GM12878 (cell line): ENCODE measurements at regions not wholly inside any gene's neighbourhood (a gene's known extent, or its start where the extent isn't known, plus 50 kb on each side); places are given as distances from the start of the nearest gene placed in this dataset.
"Not testable (repeated sequence)": the region's sequence is repeated elsewhere in the genome, so short reads cannot be mapped to it uniquely, and the experiment has no call there.

Experiments used
- FOS ChIP-seq: IDR thresholded peaks from 3 replicates; pipeline ENCODE4 v1.6.1; 2011; ENCODE audit warnings: borderline replicate concordance; ENCODE audit not compliant: insufficient read length; ENCODE audit errors: extremely low read depth
- POLR2AphosphoS5 ChIP-seq: IDR thresholded peaks from 2 replicates; pipeline ENCODE4 v1.6.1; 2011; ENCODE audit warnings: mild to moderate bottlenecking, low read length, inconsistent platforms
- ZNF24 ChIP-seq: fragments of 450-650 bp; IDR thresholded peaks from 2 replicates; pipeline ENCODE4 v1.6.1; 2017; ENCODE audit warnings: antibody characterized with exemption, mild to moderate bottlenecking
- TF ChIP-seq, protein P1 (sequence below), 3 experiments: IDR thresholded peaks in 2 of 3; conservative IDR thresholded peaks in 1 of 3; 2 replicates each; pipeline ENCODE4 v1.5.1; 2011; ENCODE audit warnings: low read depth in 3 of 3, low read length in 3 of 3, mild to moderate bottlenecking in 3 of 3, control low read depth in 2 of 3, moderate library complexity in 2 of 3, inconsistent platforms in 1 of 3, mixed read lengths in 1 of 3; ENCODE audit not compliant: control insufficient read depth in 2 of 3, insufficient read depth in 1 of 3; ENCODE audit errors: extremely low read depth in 1 of 3
- TF ChIP-seq, protein P2 (sequence below): fragments of 450-650 bp; IDR thresholded peaks from 2 replicates; pipeline ENCODE4 v1.6.1; 2018; ENCODE audit warnings: borderline replicate concordance, mild to moderate bottlenecking; ENCODE audit not compliant: partially characterized antibody

DNA sequence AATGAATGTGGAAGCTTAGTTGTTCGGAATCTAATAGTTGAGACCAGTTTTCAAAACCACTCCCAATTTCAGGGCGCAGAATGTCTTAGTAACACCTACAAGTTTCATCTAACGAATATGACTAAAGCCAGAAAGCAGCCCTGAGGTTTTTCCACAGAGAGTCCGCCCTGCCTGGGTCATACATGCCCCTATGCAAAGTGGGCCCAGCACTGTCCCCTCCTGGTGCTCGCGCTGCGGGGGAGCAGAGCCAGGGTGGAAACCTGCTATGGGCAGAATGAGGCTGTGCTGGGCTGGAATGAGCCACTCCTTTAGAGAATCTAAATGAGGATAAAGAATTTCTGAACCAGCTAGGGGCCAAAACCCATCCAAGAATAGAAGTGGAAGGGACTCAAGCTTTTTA lies 334.0 kb downstream of the GOLGA6L6 start:
- not testable (repeated sequence) for TF ChIP-seq ZNF24, FOS, POLR2AphosphoS5
- TF ChIP-seq, protein P1, sequence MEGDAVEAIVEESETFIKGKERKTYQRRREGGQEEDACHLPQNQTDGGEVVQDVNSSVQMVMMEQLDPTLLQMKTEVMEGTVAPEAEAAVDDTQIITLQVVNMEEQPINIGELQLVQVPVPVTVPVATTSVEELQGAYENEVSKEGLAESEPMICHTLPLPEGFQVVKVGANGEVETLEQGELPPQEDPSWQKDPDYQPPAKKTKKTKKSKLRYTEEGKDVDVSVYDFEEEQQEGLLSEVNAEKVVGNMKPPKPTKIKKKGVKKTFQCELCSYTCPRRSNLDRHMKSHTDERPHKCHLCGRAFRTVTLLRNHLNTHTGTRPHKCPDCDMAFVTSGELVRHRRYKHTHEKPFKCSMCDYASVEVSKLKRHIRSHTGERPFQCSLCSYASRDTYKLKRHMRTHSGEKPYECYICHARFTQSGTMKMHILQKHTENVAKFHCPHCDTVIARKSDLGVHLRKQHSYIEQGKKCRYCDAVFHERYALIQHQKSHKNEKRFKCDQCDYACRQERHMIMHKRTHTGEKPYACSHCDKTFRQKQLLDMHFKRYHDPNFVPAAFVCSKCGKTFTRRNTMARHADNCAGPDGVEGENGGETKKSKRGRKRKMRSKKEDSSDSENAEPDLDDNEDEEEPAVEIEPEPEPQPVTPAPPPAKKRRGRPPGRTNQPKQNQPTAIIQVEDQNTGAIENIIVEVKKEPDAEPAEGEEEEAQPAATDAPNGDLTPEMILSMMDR (IDR thresholded peaks at IDR 0.05 in 2 of 3, conservative IDR thresholded peaks at IDR 0.05 in 1 of 3; ENCODE audit: control insufficient read depth in 2 of 3, extremely low read depth in 1 of 3, insufficient read depth in 1 of 3, low read depth in 3 of 3, low read length in 3 of 3) = not testable (repeated sequence)
- TF ChIP-seq, protein P2, sequence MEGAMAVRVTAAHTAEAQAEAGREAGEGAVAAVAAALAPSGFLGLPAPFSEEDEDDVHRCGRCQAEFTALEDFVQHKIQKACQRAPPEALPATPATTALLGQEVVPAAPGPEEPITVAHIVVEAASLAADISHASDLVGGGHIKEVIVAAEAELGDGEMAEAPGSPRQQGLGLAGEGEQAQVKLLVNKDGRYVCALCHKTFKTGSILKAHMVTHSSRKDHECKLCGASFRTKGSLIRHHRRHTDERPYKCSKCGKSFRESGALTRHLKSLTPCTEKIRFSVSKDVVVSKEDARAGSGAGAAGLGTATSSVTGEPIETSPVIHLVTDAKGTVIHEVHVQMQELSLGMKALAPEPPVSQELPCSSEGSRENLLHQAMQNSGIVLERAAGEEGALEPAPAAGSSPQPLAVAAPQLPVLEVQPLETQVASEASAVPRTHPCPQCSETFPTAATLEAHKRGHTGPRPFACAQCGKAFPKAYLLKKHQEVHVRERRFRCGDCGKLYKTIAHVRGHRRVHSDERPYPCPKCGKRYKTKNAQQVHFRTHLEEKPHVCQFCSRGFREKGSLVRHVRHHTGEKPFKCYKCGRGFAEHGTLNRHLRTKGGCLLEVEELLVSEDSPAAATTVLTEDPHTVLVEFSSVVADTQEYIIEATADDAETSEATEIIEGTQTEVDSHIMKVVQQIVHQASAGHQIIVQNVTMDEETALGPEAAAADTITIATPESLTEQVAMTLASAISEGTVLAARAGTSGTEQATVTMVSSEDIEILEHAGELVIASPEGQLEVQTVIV = not testable (repeated sequence)
